H1 (cell line): ENCODE measurements at regions not wholly inside any gene's neighbourhood (a gene's known extent, or its start where the extent isn't known, plus 50 kb on each side); places are given as distances from the start of the nearest gene placed in this dataset.

Source experiments
- CTCF ChIA-PET: fragments of 300-600 bp; sonication (Branson Sonifier 250); formaldehyde crosslinking; loops from one replicate; lab custom pipeline; 2021; ENCODE audit not compliant: partially characterized antibody; lab: Charles Lee
- POLR2A ChIA-PET: fragments of 300-600 bp; sonication (Branson Sonifier 250); formaldehyde crosslinking; loops from one replicate; lab custom pipeline; 2021; ENCODE audit warnings: inconsistent platforms; ENCODE audit not compliant: partially characterized antibody; lab: Charles Lee
- DNase-seq, 2 experiments: peaks; one replicate each; pipeline versions ENCODE4 v3.0.0 to v3.0.0-alpha.2; 2010 to 2022; ENCODE audit warnings: low spot score in 2 of 2, low read depth in 1 of 2, mixed read lengths in 1 of 2
- FAIRE-seq: peaks from 2 replicates; lab custom pipeline; 2011; peaks lifted over from hg19 to GRCh38; lab: Jason Lieb, UNC
- H2AFZ ChIP-seq: 2 replicates; pipeline ENCODE4 v1.8.1; 2012; ENCODE audit warnings: low read length, inconsistent platforms
- H2AK5ac ChIP-seq: 2 replicates; pipeline ENCODE4 v1.6.1; 2013; ENCODE audit warnings: low read depth, low read length
- H2BK120ac ChIP-seq: replicated peaks from 2 replicates; pipeline ENCODE3; 2013; ENCODE audit warnings: low read depth, low read length, inconsistent platforms
- H2BK12ac ChIP-seq: 2 replicates; pipeline ENCODE4 v1.6.1; 2013; ENCODE audit warnings: low read depth, low read length
- H2BK15ac ChIP-seq: 2 replicates; pipeline ENCODE4 v1.6.1; 2013; ENCODE audit warnings: low read length
- H2BK20ac ChIP-seq: 2 replicates; pipeline ENCODE4 v1.6.1; 2013; ENCODE audit warnings: low read length
- H2BK5ac ChIP-seq: 2 replicates; pipeline ENCODE4 v1.6.1; 2013; ENCODE audit warnings: low read depth, low read length
- H3K14ac ChIP-seq: 2 replicates; pipeline ENCODE4 v1.6.1; 2013; ENCODE audit warnings: inconsistent platforms; ENCODE audit not compliant: insufficient read length
- H3K18ac ChIP-seq: 2 replicates; pipeline ENCODE4 v1.6.1; 2013; ENCODE audit warnings: low read length; ENCODE audit errors: extremely low read depth
- H3K23ac ChIP-seq: 2 replicates; pipeline ENCODE4 v1.6.1; 2013; ENCODE audit warnings: inconsistent platforms; ENCODE audit not compliant: insufficient read length
- H3K23me2 ChIP-seq: 2 replicates; pipeline ENCODE4 v1.6.1; 2013; ENCODE audit warnings: low read depth, low read length
- H3K27ac ChIP-seq: 2 replicates; pipeline ENCODE4 v1.6.1; 2011; ENCODE audit warnings: low read depth, low read length, inconsistent platforms
- H3K27me3 ChIP-seq, 4 experiments: replicated peaks in 1 of 4; 1 replicate in 1 of 4; 2 replicates in 3 of 4; pipeline versions ENCODE4 v1.6.1 to v1.8.1; 2011 to 2013; ENCODE audit warnings: low read length in 3 of 4, mild to moderate bottlenecking in 3 of 4, inconsistent platforms in 2 of 4, mixed read lengths in 2 of 4, moderate library complexity in 1 of 4; ENCODE audit not compliant: control insufficient read depth in 3 of 4, insufficient read depth in 3 of 4; ENCODE audit errors: extremely low read depth in 1 of 4
- H3K36me3 ChIP-seq, 4 experiments: 2 replicates each; pipeline versions ENCODE4 v1.6.1 to v1.8.1; 2011 to 2013; ENCODE audit warnings: mild to moderate bottlenecking in 4 of 4, low read length in 3 of 4, moderate library complexity in 2 of 4, control low read depth in 1 of 4, inconsistent platforms in 1 of 4; ENCODE audit not compliant: insufficient read depth in 4 of 4, control insufficient read depth in 2 of 4
- H3K4ac ChIP-seq: replicated peaks from 2 replicates; pipeline ENCODE3; 2013; ENCODE audit warnings: low read length, low read depth, mixed read lengths, inconsistent platforms; ENCODE audit not compliant: insufficient read length
- H3K4me1 ChIP-seq, 4 experiments: replicated peaks in 1 of 4; 1 replicate in 1 of 4; 2 replicates in 3 of 4; pipeline versions ENCODE4 v1.6.1 to v1.8.1; 2011 to 2013; ENCODE audit warnings: low read length in 3 of 4, inconsistent platforms in 2 of 4, mixed read lengths in 1 of 4; ENCODE audit not compliant: insufficient read depth in 4 of 4, control insufficient read depth in 3 of 4
- H3K4me2 ChIP-seq, 2 experiments: 2 replicates each; pipeline versions ENCODE4 v1.6.1 to v1.8.1; 2011 to 2013; ENCODE audit warnings: low read depth in 2 of 2, low read length in 2 of 2, control low read depth in 1 of 2, inconsistent platforms in 1 of 2, mild to moderate bottlenecking in 1 of 2; ENCODE audit not compliant: insufficient read depth in 1 of 2
- H3K4me3 ChIP-seq, 4 experiments: fragments of 200-600, 300-600 bp in 1 of 4; sonication (generic), shearing (Covaris generic), sonication (Bioruptor Twin) in 1 of 4; 2 replicates each; pipeline versions ENCODE4 v1.5.1 to v1.8.1; 2011 to 2016; ENCODE audit warnings: low read length in 4 of 4, low read depth in 3 of 4, control low read depth in 2 of 4, inconsistent platforms in 2 of 4, mild to moderate bottlenecking in 2 of 4, mixed read lengths in 1 of 4, moderate library complexity in 1 of 4; ENCODE audit not compliant: insufficient read depth in 2 of 4; ENCODE audit errors: extremely low read depth in 1 of 4
- H3K56ac ChIP-seq: replicated peaks from 2 replicates; pipeline ENCODE3; 2013; ENCODE audit warnings: low read depth, mild to moderate bottlenecking, mixed read lengths, low read length, inconsistent platforms; ENCODE audit not compliant: insufficient read length
- H3K79me1 ChIP-seq: 2 replicates; pipeline ENCODE4 v1.6.1; 2013; ENCODE audit warnings: low read depth, low read length, control low read depth
- H3K79me2 ChIP-seq, 2 experiments: 2 replicates each; pipeline versions ENCODE4 v1.6.1 to v1.8.1; 2012 to 2013; ENCODE audit warnings: low read length in 2 of 2, mild to moderate bottlenecking in 2 of 2, inconsistent platforms in 1 of 2; ENCODE audit not compliant: insufficient read depth in 2 of 2, control insufficient read depth in 1 of 2
- H3K9ac ChIP-seq, 4 experiments: replicated peaks in 1 of 4; 1 replicate in 1 of 4; 2 replicates in 3 of 4; pipeline versions ENCODE4 v1.6.1 to v1.8.1; 2011 to 2013; ENCODE audit warnings: low read depth in 3 of 4, low read length in 3 of 4, control low read depth in 2 of 4, mild to moderate bottlenecking in 2 of 4, moderate library complexity in 2 of 4, inconsistent platforms in 1 of 4; ENCODE audit errors: extremely low read depth in 1 of 4
- H3K9me3 ChIP-seq, 2 experiments: 2 replicates each; pipeline versions ENCODE4 v1.6.1 to v1.8.1; 2012 to 2013; ENCODE audit warnings: mild to moderate bottlenecking in 2 of 2, moderate library complexity in 2 of 2, control low read depth in 1 of 2, inconsistent platforms in 1 of 2, low read depth in 1 of 2, low read length in 1 of 2, mixed read lengths in 1 of 2; ENCODE audit not compliant: insufficient read depth in 2 of 2
- H4K20me1 ChIP-seq, 2 experiments: replicated peaks in 1 of 2; 2 replicates each; pipeline versions ENCODE3 to v1.8.1; 2011 to 2013; ENCODE audit warnings: inconsistent platforms in 2 of 2, low read length in 2 of 2, mild to moderate bottlenecking in 1 of 2; ENCODE audit not compliant: insufficient read depth in 2 of 2, control insufficient read depth in 1 of 2
- H4K5ac ChIP-seq: 2 replicates; pipeline ENCODE4 v1.6.1; 2013; ENCODE audit warnings: low read length, low read depth, mixed read lengths, inconsistent platforms; ENCODE audit not compliant: insufficient read length
- H4K8ac ChIP-seq: 2 replicates; pipeline ENCODE4 v1.8.0; 2013; ENCODE audit warnings: mild to moderate bottlenecking, moderate library complexity, low read length, inconsistent platforms; ENCODE audit not compliant: insufficient read depth; ENCODE audit errors: extremely low read depth
- H4K91ac ChIP-seq: replicated peaks from 2 replicates; pipeline ENCODE3; 2013; ENCODE audit warnings: low read length, mixed read lengths, inconsistent platforms; ENCODE audit not compliant: insufficient read length
- CBX5 ChIP-seq: fragments of 300-800, 300-1000 bp; sonication (generic); IDR thresholded peaks from 2 replicates; pipeline ENCODE4 v1.7.1; 2016; ENCODE audit warnings: antibody characterized with exemption, low read length, low read depth
- EZH2 ChIP-seq: fragments of 200-600 bp; sonication (generic); IDR thresholded peaks from 2 replicates; pipeline ENCODE4 v1.7.1; 2012; ENCODE audit warnings: low read depth, mild to moderate bottlenecking, moderate library complexity, low read length, inconsistent platforms; ENCODE audit not compliant: severe bottlenecking
- KDM4A ChIP-seq: IDR thresholded peaks from one replicate; pipeline ENCODE4 v1.7.1; 2012; ENCODE audit warnings: low read depth, mild to moderate bottlenecking, moderate library complexity, low read length, inconsistent platforms; ENCODE audit not compliant: severe bottlenecking
- WGBS, 2 experiments: shearing (Covaris generic) in 1 of 2; methylation state at CpG; one replicate each; pipeline versions ENCODE4 v1.1.6 to v1.1.7; 2013 to 2015; ENCODE audit warnings: low lambda C conversion rate in 2 of 2, mixed read lengths in 2 of 2, inconsistent platforms in 1 of 2, low coverage in 1 of 2, missing lambda C conversion rate in 1 of 2; ENCODE audit not compliant: insufficient replicate concordance in 2 of 2, insufficient coverage in 1 of 2, insufficient read length in 1 of 2; ENCODE audit errors: extremely low coverage in 1 of 2, missing lambda C conversion rate in 1 of 2; 5-methylcytosine and 5-hydroxymethylcytosine counted together

DNA sequence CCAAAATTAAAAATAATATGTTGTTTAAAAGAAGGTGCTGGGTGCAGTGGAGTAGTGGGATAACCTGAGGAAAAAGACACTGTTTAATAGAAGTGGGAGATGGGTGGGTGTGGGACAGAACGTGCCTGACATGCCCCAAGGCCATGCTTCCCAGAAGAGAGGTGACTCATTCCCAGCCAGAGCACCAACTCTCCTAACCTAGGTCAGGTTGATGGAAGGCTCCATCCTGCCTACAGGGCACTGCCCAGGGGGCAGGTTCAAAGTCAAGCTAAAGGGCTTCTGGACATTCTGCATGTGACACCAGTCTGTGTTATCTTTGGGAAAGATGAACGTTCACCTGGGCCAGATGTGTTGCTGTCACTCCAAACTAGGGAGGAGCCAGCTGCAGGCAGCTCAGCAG is 453.1 kb downstream of the SOX6 start:
- Histone ChIP-seq H3K56ac (no peak overlapping the region), H3K14ac (no peak overlapping the region), H3K23ac (no peak overlapping the region), H4K91ac (no peak overlapping the region), H3K4me2 (no peak overlapping the region), H4K8ac (peak overlapping the region; percentile 11; the same call in 1 of the 2 replicates), H4K20me1 (peaks cover 0 to 9% of the 10 kb centered on the region in 2 experiments), H3K9ac (no peak overlapping the region), H3K27ac (no peak overlapping the region), H3K79me1 (no peaks in the 10 kb centered on the region; the same call in 1 of the 2 replicates), H4K5ac (no peak overlapping the region), H2AK5ac (no peak overlapping the region), H3K18ac (no peak overlapping the region), H2BK5ac (no peak overlapping the region), H3K79me2 (no peaks in the 10 kb centered on the region), H2BK15ac (no peak overlapping the region), H3K27me3 (no peaks in the 10 kb centered on the region), H3K4me1 (no peaks in the 10 kb centered on the region; a peak in 1 of 7 replicates), H2BK120ac (no peak overlapping the region), H3K36me3 (no peaks in the 10 kb centered on the region), H2AFZ (no peak overlapping the region), H2BK20ac (no peak overlapping the region), H3K23me2 (peaks cover 11% of the 10 kb centered on the region; the same call in 1 of the 2 replicates), H3K4me3 (no peak overlapping the region), H3K4ac (no peak overlapping the region), H3K9me3 (no peaks in the 10 kb centered on the region), H2BK12ac (no peak overlapping the region)
- ChIA-PET CTCF (interaction anchor here (1.3 kb wide), 1 partner anchor 31 kb away, joined by 5 read pairs; no protein-coding TSS in a partner anchor), POLR2A (no interaction called here)
- FAIRE-seq = no peak
- TF ChIP-seq EZH2 = no peak
- TF ChIP-seq CBX5 = no peak
- no peak for TF ChIP-seq KDM4A
- WGBS, 2 experiments = 90% methylated on average over 2 of the region's 2 CpGs; no CpG with 5 or more reads in 1 of the 2 experiments
- no peak for DNase-seq
